GM12878 (cell line): ENCODE measurements at regions not wholly inside any gene's neighbourhood (a gene's known extent, or its start where the extent isn't known, plus 50 kb on each side); places are given as distances from the start of the nearest gene placed in this dataset.

Experiments
- ATAC-seq: fragments of 200-7000 bp; cut with Tn5 transposase; 3 replicates; pipeline ENCODE4 v1.9.1; 2020; ENCODE audit warnings: mild to moderate bottlenecking, moderate library complexity
- BruUV-seq: library from RNA; stranded (reverse); fragments of 400-500 nt; replicated peaks from 2 replicates; lab custom pipeline; 2021; lab: Mats Ljungman, UMichigan
- CTCF ChIA-PET: fragments of 300-600 bp; sonication (Branson Sonifier 250); formaldehyde crosslinking; extraction: SDS; loops from one replicate; lab custom pipeline; 2021; ENCODE audit warnings: inconsistent platforms; lab: Yijun Ruan, JAX
- POLR2A ChIA-PET: fragments of 350-600 bp; formaldehyde crosslinking; extraction: SDS; loops from one replicate; lab custom pipeline; 2021; ENCODE audit warnings: inconsistent platforms; lab: Charles Lee
- RAD21 ChIA-PET: fragments of 300-600 bp; sonication (Branson Sonifier 250); formaldehyde crosslinking; loops from one replicate; lab custom pipeline; 2023; ENCODE audit warnings: antibody characterized with exemption; ENCODE audit not compliant: unreplicated experiment; lab: Charles Lee
- SMC1A ChIA-PET: fragments of 300-600 bp; sonication (Branson Sonifier 250); formaldehyde crosslinking; loops from one replicate; lab custom pipeline; 2023; ENCODE audit not compliant: unreplicated experiment, uncharacterized antibody; lab: Charles Lee
- DNase-seq: peaks from one replicate; pipeline ENCODE4 v3.0.0-alpha.2; 2011; ENCODE audit warnings: low read depth, low spot score
- FAIRE-seq: peaks from 3 replicates; lab custom pipeline; 2011; peaks lifted over from hg19 to GRCh38; lab: Jason Lieb, UNC
- H2AFZ ChIP-seq: 2 replicates; pipeline ENCODE4 v1.6.0; 2011; ENCODE audit warnings: low read depth, low read length, control low read depth; ENCODE audit not compliant: control insufficient read depth
- H3K27ac ChIP-seq: 2 replicates; pipeline ENCODE4 v1.5.1; 2011; ENCODE audit warnings: control low read depth; ENCODE audit not compliant: control insufficient read depth, insufficient read depth
- H3K27me3 ChIP-seq, 2 experiments: replicated peaks in 1 of 2; 2 replicates each; pipeline versions ENCODE4 v1.6.0 to v1.6.1; 2011; ENCODE audit warnings: low read length in 1 of 2; ENCODE audit not compliant: control insufficient read depth in 2 of 2, insufficient read depth in 2 of 2
- H3K36me3 ChIP-seq, 2 experiments: 2 replicates each; pipeline ENCODE4 v1.5.1; 2011; ENCODE audit warnings: low read length in 1 of 2; ENCODE audit not compliant: control insufficient read depth in 2 of 2, insufficient read depth in 2 of 2
- H3K4me1 ChIP-seq: 2 replicates; pipeline ENCODE4 v1.6.1; 2011; ENCODE audit warnings: mild to moderate bottlenecking, low read length, moderate library complexity, mixed read lengths; ENCODE audit not compliant: control insufficient read depth, insufficient read depth
- H3K4me2 ChIP-seq: 2 replicates; pipeline ENCODE4 v1.6.0; 2011; ENCODE audit warnings: control low read depth; ENCODE audit not compliant: control insufficient read depth, insufficient read depth
- H3K4me3 ChIP-seq: fragments of 200-600 bp; sonication (generic); 2 replicates; pipeline ENCODE4 v1.5.1; 2016
- H3K79me2 ChIP-seq: 2 replicates; pipeline ENCODE4 v1.6.0; 2011; ENCODE audit warnings: low read length; ENCODE audit not compliant: control insufficient read depth, insufficient read depth
- H3K9ac ChIP-seq: 2 replicates; pipeline ENCODE4 v1.8.0; 2011; ENCODE audit warnings: low read length, control low read depth, mixed read lengths; ENCODE audit not compliant: control insufficient read depth, insufficient read depth
- H3K9me3 ChIP-seq: replicated peaks from 3 replicates; pipeline ENCODE4 v1.5.1; 2011; ENCODE audit warnings: mild to moderate bottlenecking, low read length; ENCODE audit not compliant: control insufficient read depth, insufficient read depth
- H4K20me1 ChIP-seq: 2 replicates; pipeline ENCODE4 v1.6.0; 2011; ENCODE audit not compliant: control insufficient read depth, insufficient read depth
- ESRRA ChIP-seq: IDR thresholded peaks from 2 replicates; pipeline ENCODE4 v1.6.1; 2012; ENCODE audit warnings: mild to moderate bottlenecking, low read length, improper control_type of control experiment
- IKZF2 ChIP-seq, 2 experiments: fragments of 450-650 bp; IDR thresholded peaks; 2 replicates each; pipeline ENCODE4 v1.6.1; 2017; ENCODE audit warnings: mild to moderate bottlenecking in 2 of 2, moderate library complexity in 2 of 2
- JUND ChIP-seq: IDR thresholded peaks from 2 replicates; pipeline ENCODE4 v1.6.1; 2012; ENCODE audit warnings: low read depth, mild to moderate bottlenecking, low read length, improper control_type of control experiment, moderate library complexity
- TCF7 ChIP-seq: IDR thresholded peaks from 2 replicates; pipeline ENCODE4 v1.6.1; 2014; ENCODE audit warnings: antibody characterized with exemption, borderline replicate concordance
- WGBS: methylation state at CpG from one replicate; pipeline ENCODE4 v1.1.6; 2016; ENCODE audit warnings: low lambda C conversion rate; ENCODE audit not compliant: insufficient replicate concordance, insufficient coverage; ENCODE audit errors: missing lambda C conversion rate; 5-methylcytosine and 5-hydroxymethylcytosine counted together
- in situ Hi-C: fragments of 300-500 bp; cut with MboI; formaldehyde crosslinking; loops from 9 replicates; pipeline ENCODE4 v1.14.3; 2018; ENCODE audit warnings: mixed read lengths
- intact Hi-C: fragments of 100-400 bp; cut with micrococcal nuclease; formaldehyde crosslinking; loops from one replicate; pipeline ENCODE4 v1.14.2; 2022; ENCODE audit not compliant: unreplicated experiment
- TF ChIP-seq, protein P1 (sequence below): fragments of 450-650 bp; formaldehyde crosslinking; IDR thresholded peaks from 2 replicates; pipeline ENCODE4 v1.4.0; 2020; ENCODE audit warnings: mild to moderate bottlenecking, moderate library complexity

DNA sequence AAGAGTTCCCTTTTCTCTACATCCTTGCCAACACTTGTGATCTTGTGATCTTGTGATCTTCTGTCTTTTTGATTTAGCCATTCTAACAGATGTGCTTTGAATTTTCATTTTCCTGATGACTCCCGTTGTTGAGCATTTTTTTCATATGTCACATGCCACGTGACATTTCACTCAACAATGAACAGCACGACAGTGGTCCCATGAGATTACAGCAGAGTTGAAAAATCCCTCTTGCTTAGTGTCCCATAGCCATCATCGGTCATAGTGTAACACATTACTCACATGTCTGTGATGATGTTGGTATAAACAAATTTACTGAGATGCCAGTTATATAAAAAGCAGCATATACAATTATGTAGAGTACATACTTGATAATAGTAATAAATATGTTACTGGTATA lies 256.1 kb upstream of the OBI1 start:
- no peak for DNase-seq
- CTCF ChIA-PET, result no interaction called here
- no peaks in the 10 kb centered on the region for H4K20me1 ChIP-seq
- no peak overlapping the region for H2AFZ ChIP-seq
- RAD21 ChIA-PET, result no interaction called here
- no peaks in the 10 kb centered on the region for H3K27me3 ChIP-seq
- intact Hi-C loops (no loop called here), in situ Hi-C loops (no loop called here)
- FAIRE-seq, result peak; percentile 27
- no peak overlapping the region for H3K4me3 ChIP-seq
- H3K79me2 ChIP-seq, result no peaks in the 10 kb centered on the region
- H3K4me2 ChIP-seq, result no peak overlapping the region
- ATAC-seq, result no peak
- TF ChIP-seq TCF7 (no peak), IKZF2 (IDR thresholded peaks at IDR 0.05) (no peak), ESRRA (no peak), JUND (no peak)
- TF ChIP-seq, protein P1, sequence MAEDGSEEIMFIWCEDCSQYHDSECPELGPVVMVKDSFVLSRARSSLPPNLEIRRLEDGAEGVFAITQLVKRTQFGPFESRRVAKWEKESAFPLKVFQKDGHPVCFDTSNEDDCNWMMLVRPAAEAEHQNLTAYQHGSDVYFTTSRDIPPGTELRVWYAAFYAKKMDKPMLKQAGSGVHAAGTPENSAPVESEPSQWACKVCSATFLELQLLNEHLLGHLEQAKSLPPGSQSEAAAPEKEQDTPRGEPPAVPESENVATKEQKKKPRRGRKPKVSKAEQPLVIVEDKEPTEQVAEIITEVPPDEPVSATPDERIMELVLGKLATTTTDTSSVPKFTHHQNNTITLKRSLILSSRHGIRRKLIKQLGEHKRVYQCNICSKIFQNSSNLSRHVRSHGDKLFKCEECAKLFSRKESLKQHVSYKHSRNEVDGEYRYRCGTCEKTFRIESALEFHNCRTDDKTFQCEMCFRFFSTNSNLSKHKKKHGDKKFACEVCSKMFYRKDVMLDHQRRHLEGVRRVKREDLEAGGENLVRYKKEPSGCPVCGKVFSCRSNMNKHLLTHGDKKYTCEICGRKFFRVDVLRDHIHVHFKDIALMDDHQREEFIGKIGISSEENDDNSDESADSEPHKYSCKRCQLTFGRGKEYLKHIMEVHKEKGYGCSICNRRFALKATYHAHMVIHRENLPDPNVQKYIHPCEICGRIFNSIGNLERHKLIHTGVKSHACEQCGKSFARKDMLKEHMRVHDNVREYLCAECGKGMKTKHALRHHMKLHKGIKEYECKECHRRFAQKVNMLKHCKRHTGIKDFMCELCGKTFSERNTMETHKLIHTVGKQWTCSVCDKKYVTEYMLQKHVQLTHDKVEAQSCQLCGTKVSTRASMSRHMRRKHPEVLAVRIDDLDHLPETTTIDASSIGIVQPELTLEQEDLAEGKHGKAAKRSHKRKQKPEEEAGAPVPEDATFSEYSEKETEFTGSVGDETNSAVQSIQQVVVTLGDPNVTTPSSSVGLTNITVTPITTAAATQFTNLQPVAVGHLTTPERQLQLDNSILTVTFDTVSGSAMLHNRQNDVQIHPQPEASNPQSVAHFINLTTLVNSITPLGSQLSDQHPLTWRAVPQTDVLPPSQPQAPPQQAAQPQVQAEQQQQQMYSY (CRISPR knock-in tag), result no peak
- H3K9ac ChIP-seq, result no peak overlapping the region
- H3K27ac ChIP-seq, result no peak overlapping the region
- POLR2A ChIA-PET, result no interaction called here
- H3K36me3 ChIP-seq, result no peaks in the 10 kb centered on the region
- no peaks in the 10 kb centered on the region for H3K9me3 ChIP-seq
- SMC1A ChIA-PET, result no interaction called here
- WGBS, result 0% methylated on average over 4 of the region's 4 CpGs
- BruUV-seq, result no TSS peak
- H3K4me1 ChIP-seq, result no peaks in the 10 kb centered on the region
